ENCODE measurements at regions not wholly inside any gene's neighbourhood (a gene's known extent, or its start where the extent isn't known, plus 50 kb on each side); places are given as distances from the start of the nearest gene placed in this dataset.

- no peaks in the 10 kb centered on the region for H3K36me3 Mint-ChIP-seq (ENCODE audit: low read depth)
- TF ChIP-seq, protein P1, sequence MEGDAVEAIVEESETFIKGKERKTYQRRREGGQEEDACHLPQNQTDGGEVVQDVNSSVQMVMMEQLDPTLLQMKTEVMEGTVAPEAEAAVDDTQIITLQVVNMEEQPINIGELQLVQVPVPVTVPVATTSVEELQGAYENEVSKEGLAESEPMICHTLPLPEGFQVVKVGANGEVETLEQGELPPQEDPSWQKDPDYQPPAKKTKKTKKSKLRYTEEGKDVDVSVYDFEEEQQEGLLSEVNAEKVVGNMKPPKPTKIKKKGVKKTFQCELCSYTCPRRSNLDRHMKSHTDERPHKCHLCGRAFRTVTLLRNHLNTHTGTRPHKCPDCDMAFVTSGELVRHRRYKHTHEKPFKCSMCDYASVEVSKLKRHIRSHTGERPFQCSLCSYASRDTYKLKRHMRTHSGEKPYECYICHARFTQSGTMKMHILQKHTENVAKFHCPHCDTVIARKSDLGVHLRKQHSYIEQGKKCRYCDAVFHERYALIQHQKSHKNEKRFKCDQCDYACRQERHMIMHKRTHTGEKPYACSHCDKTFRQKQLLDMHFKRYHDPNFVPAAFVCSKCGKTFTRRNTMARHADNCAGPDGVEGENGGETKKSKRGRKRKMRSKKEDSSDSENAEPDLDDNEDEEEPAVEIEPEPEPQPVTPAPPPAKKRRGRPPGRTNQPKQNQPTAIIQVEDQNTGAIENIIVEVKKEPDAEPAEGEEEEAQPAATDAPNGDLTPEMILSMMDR (IDR thresholded peaks at IDR 0.05): no peak
- no peak overlapping the region for H3K4me3 Mint-ChIP-seq
- ChIA-PET CTCF (no interaction called here), POLR2A (no interaction called here)
- no peaks in the 10 kb centered on the region for H3K36me3 ChIP-seq (ENCODE audit: insufficient read depth, low read length)
- H3K9me3 ChIP-seq (ENCODE audit: control insufficient read depth in 1 of 2, insufficient read depth in 1 of 2, low read length in 2 of 2): no peaks in the 10 kb centered on the region
- H3K9me3 Mint-ChIP-seq: no peaks in the 10 kb centered on the region
- DNase-seq: no peak
- H3K4me1 Mint-ChIP-seq (ENCODE audit: low read depth): no peaks in the 10 kb centered on the region
- ATAC-seq (ENCODE audit: poor library complexity): no peak
- H3K27ac ChIP-seq (ENCODE audit: low read depth in 1 of 2, low read length in 2 of 2): no peak overlapping the region
- intact Hi-C loops (cut with DNase I, micrococcal nuclease): no loop called here
- H3K27me3 ChIP-seq (ENCODE audit: control insufficient read depth in 1 of 2, insufficient read depth in 2 of 2, low read length in 2 of 2): no peaks in the 10 kb centered on the region
- no peaks in the 10 kb centered on the region for H3K27me3 Mint-ChIP-seq
- no peak overlapping the region for H3K4me3 ChIP-seq (ENCODE audit: low read length)
- H3K27ac Mint-ChIP-seq: no peak overlapping the region
- no peaks in the 10 kb centered on the region for H3K4me1 ChIP-seq (ENCODE audit: insufficient read depth, low read length)
Measured at GRCh38 chr7:81516898-81517297, 252.9 kb downstream of the HGF start.

DNA sequence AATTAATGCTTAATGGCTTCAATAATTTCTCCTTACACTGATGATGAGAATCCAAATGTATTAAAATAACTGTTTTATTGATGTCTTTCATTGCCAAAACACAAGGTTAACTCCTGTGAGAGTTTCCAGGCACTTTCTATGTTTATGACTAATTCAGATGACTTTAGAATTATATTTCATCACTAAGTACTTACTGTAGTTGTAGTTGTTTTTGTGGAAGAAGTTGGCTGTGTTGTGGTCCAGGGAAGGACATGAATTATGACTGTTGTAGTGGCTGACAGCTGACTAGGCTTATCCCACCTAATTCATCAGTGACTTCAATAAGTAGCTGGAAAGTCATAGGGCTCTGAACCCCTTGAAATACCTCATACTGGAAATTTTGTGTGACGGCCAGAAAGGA is 254.8 kb downstream of the HGF start:
- Mint-ChIP-seq H3K9me3 (no peaks in the 10 kb centered on the region), H3K4me3 (no peak overlapping the region), H3K27me3 (no peaks in the 10 kb centered on the region), H3K4me1 (ENCODE audit: low read depth) (no peaks in the 10 kb centered on the region), H3K27ac (no peak overlapping the region), H3K36me3 (ENCODE audit: low read depth) (no peaks in the 10 kb centered on the region)
- Histone ChIP-seq H3K9me3 (ENCODE audit: control insufficient read depth in 1 of 2, insufficient read depth in 1 of 2, low read length in 2 of 2) (peaks cover 0 to 5% of the 10 kb centered on the region in 2 experiments), H3K27ac (ENCODE audit: low read depth in 1 of 2, low read length in 2 of 2) (no peak overlapping the region), H3K4me1 (ENCODE audit: insufficient read depth, low read length) (no peaks in the 10 kb centered on the region), H3K4me3 (ENCODE audit: low read length) (no peak overlapping the region), H3K36me3 (ENCODE audit: insufficient read depth, low read length) (no peaks in the 10 kb centered on the region), H3K27me3 (ENCODE audit: control insufficient read depth in 1 of 2, insufficient read depth in 2 of 2, low read length in 2 of 2) (no peaks in the 10 kb centered on the region)
- POLR2A ChIA-PET: no interaction called here
- CTCF ChIA-PET: no interaction called here
- no peak for DNase-seq
- no peak for ATAC-seq (ENCODE audit: poor library complexity)
- TF ChIP-seq, protein P1 (IDR thresholded peaks at IDR 0.05): no peak
- intact Hi-C loops (cut with DNase I, micrococcal nuclease): no loop called here

- Mint-ChIP-seq H3K36me3 (ENCODE audit: low read depth) (no peaks in the 10 kb centered on the region), H3K27ac (no peak overlapping the region), H3K27me3 (no peaks in the 10 kb centered on the region), H3K4me1 (ENCODE audit: low read depth) (no peaks in the 10 kb centered on the region), H3K4me3 (no peak overlapping the region), H3K9me3 (no peaks in the 10 kb centered on the region)
- intact Hi-C loops (cut with DNase I, micrococcal nuclease): no loop called here
- Histone ChIP-seq H3K4me1 (ENCODE audit: insufficient read depth, low read length) (no peaks in the 10 kb centered on the region), H3K27me3 (ENCODE audit: control insufficient read depth in 1 of 2, insufficient read depth in 2 of 2, low read length in 2 of 2) (no peaks in the 10 kb centered on the region), H3K4me3 (ENCODE audit: low read length) (no peak overlapping the region), H3K9me3 (ENCODE audit: control insufficient read depth in 1 of 2, insufficient read depth in 1 of 2, low read length in 2 of 2) (peaks cover 0 to 5% of the 10 kb centered on the region in 2 experiments), H3K27ac (ENCODE audit: low read depth in 1 of 2, low read length in 2 of 2) (no peak overlapping the region), H3K36me3 (ENCODE audit: insufficient read depth, low read length) (no peaks in the 10 kb centered on the region)
- ChIA-PET POLR2A (no interaction called here), CTCF (no interaction called here)
- TF ChIP-seq, protein P1 (IDR thresholded peaks at IDR 0.05): no peak
- ATAC-seq (ENCODE audit: poor library complexity) (no peak), DNase-seq (no peak)
Measured at GRCh38 chr7:81514546-81514945, 255.3 kb downstream of the HGF start.
